ENCODE measurements at regions not wholly inside any gene's neighbourhood (a gene's known extent, or its start where the extent isn't known, plus 50 kb on each side); places are given as distances from the start of the nearest gene placed in this dataset.

DNA sequence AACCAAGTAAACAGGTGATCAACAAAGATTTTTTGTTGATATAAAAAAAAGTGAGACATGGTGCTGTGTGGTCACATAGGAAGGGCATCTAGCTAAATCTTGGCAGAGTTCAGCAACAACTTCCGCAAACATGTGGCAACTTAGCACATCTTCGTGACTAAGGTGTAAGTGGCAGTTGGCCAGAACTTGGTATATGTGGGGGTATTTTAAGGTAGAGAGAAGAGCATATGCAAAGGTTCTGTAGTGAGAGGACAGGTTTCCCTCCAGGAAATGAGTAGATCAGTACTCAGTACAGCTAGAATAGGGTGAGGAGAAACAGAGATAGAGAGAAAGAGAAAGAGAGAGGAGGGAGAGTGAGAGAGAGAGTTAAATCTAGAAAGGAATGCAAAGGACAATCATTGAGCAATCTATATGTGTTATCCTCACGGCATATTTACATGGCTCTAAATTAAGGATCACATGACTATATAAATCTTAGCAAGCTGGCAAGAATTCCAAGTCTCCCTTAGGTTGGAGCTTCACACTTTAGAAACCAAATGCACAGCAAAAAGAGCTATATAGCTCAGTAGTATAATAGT, 227.7 kb upstream of the HMGA2 start:
- peak; percentile 18 for DNase-seq (ENCODE audit: low spot score)
- FAIRE-seq: no peak

DNA sequence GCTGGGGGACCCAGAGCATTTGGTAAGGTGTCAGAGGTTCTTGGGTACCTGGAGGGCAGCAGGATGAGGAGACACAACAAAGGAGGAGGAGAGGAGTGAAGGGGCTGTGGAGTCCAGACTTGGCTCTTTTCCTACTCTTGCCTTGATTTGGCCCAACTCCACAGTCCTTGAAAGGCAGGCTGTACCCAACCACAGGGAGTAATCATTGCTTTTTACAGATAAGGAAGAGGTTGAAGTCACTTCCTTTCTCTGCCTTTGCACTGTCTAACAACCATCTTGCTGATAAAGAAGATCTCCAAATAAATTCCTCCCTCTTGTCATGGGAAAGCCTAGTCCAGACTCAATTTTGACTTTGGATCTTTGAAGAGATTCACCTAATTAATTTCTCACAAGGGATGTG, 226.8 kb upstream of the HMGA2 start:
- DNase-seq (ENCODE audit: low spot score) (no peak), FAIRE-seq (no peak)

DNA sequence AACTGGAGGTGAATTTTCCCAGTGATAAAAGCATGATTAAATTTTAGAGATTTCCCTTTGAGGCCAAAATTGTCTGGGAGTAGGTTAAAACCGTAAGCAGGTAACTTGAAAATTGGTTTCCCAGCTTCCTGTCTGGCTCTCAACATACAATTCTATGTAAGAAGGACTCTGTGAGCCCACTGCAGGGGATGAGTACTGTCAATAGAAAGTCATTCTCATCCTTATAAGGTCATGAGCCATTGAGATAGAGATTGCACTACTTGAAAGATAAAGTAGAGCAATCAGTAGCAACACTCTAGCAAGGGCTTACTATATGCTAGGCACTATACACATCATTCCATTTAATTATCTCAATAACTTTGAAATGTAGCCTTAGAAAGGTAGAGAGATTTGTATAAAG, 225.6 kb upstream of the HMGA2 start:
- FAIRE-seq (no peak), DNase-seq (ENCODE audit: low spot score) (no peak)

DNA sequence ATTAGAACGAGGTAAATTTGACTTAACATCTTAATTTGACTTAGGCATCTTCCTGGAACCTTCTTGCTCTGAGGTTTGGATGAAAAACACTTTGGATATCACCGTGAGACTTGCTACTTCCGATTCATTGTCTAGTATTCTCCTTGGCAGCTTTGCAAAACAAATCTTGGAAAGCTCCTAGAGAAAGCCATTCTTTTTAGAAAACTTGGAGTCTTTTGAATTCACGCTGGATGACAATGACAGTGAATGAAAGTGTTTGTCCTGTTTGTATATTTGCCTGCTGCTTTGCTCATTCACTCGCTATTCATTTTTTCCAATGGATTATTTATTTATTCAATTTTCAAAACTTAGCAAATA, 222.1 kb upstream of the HMGA2 start:
- no peak for FAIRE-seq

DNA sequence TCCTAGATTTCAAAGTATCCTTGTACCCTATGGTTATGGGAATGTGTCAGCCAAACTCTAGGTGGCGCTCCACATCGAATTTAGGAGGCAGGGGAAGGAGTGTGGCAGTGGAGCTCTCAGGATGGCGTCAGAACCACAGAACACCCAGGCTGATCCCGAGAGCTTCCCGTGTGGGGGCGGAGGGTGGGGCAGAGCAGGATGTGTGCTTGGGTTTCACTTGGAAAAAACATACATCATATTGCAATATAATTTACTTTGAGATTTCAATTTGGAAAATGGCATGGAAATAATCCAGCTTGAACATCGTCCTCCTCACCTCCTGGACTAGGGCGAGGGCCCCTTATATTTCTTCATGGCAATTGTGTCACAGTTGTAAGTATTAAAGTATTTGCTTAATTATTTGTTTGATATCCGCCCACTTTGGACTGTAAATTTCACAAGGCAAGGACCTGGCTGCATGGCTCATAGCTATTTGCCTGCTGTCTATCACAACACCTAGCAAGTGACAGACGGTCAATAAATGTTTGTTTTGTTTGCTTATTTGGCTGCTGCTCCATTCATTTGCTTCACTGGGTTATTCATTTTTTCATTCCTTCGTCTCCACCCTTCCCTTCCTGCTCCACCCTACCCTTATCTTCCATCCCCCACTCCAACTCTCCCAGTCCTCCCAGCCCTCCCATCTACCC, 221.5 kb upstream of the HMGA2 start:
- DNase-seq (ENCODE audit: low spot score) (peak; percentile 90), FAIRE-seq (no peak)

More for the DNA sequence above, 222.1 kb upstream of the HMGA2 start:
- no peak for DNase-seq (ENCODE audit: low spot score)

DNA sequence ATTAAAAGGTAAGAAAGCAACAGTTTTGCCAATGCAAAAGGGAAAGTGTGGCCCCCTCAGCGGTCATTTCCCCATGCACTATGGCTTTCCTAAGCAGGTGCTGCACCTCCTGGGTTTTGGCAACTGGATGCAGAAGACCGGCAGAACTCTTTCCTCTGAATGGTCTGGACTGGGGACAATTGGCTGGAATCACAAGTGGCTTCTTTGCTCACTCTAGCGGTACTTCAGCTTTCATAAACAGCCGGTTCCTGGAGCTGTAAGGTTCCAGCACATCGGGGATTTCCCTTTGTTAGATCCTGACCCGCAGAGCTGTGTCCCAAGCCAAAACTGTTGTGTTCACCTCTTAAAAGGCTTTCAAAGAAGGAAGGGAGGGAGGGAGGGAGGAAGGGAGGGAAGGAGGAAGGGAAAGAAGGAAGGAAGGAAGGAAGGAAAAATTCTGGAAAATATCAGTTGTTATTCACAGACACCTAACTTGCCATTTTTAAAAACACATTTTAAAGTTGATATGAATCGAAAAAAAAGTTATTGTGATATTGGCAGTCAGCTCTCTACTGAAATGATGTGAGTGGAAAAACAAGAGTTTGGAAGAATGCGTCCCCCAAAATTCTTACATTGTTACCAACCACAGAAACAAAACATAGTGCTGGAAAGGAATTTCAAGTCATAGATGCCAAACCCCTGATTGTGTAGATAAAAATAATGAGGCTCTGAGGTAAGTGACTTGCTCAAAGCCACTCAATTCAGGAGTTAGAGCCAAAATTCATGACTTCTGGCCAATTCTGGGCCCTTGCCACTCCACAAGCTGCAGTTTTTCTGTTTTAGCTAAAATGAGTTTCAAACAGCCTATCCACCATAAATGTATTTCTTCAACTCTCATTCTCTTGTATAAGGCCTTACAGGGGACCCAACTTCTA, 220.6 kb upstream of the HMGA2 start:
- DNase-seq (ENCODE audit: low spot score) (peak; percentile 61), FAIRE-seq (no peak)

DNA sequence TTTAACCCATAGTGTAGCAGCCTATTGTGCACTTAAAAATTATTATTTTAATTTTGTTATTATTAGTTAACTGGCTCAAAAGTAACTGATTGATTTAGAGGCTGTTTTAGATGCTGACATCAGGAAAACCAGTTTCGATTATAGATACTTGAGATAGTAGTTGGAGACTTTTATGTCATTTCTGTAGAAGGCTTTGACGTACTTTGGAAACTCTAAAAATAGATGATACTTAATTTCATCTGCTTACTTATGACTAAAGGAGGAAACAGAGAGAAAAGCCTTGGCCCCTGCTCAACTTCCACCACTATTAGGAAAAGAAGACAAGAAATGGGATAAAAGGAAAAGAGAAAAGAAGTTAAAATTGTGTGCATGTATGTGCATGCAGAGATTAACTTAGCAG, 219.3 kb upstream of the HMGA2 start:
- no peak for DNase-seq (ENCODE audit: low spot score)
- no peak for FAIRE-seq

DNA sequence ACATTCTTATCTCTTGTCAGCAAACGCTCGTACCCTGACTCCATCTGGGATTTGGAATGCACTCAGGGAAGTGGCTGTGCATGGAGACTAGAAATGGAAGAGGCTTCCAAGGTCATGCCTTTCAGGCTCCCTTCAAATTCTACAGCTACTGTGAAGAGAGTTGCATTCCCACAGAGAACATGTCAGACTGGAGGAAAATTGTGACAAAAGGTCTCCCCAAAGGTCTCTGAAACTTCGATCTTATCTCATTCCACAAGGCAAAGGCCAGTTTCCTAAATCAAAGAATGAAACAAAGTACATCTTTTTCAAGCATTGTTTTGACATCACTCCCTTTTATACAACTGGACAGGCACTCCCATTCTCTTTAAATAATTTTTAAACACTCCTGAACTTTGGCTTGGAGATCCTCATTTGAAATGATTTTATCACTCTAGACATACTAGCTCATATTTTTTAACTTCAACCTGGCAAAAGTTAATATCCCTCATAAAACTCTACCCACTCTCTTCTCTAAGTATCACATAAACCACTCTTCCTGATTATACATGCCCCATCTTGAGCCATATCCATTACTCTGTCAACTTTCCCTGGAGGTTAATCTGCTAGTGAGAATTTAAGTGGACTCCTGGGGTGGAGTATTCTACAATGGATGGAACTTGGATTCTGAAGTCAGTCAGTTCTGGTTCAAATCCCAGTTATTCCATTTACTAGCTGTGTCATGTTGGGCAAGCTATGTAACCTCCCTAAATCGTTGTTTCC, 218.1 kb upstream of the HMGA2 start:
- no peak for DNase-seq (ENCODE audit: low spot score)
- FAIRE-seq: no peak

DNA sequence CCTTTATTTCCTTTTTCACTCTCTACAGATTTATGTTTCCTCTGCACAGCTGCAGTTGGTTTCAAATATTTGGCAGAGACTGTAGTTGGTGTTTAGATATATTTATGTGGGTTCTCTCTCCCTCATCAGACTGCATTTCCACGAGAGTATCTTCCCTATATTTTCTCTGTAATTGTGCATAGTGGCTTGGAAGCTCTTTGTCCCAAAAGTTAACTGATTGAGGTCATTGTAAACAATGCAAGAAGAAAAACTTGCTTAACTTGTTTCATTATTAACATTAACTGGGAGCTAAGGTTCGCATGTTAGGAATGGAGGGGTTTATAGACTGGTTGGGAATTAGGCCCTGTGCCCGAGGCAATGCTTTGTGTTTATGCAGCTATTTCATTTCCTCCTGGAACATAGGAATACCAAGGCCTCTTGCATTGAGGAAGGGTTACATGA, 216.9 kb upstream of the HMGA2 start:
- FAIRE-seq (no peak), DNase-seq (ENCODE audit: low spot score) (no peak)

DNA sequence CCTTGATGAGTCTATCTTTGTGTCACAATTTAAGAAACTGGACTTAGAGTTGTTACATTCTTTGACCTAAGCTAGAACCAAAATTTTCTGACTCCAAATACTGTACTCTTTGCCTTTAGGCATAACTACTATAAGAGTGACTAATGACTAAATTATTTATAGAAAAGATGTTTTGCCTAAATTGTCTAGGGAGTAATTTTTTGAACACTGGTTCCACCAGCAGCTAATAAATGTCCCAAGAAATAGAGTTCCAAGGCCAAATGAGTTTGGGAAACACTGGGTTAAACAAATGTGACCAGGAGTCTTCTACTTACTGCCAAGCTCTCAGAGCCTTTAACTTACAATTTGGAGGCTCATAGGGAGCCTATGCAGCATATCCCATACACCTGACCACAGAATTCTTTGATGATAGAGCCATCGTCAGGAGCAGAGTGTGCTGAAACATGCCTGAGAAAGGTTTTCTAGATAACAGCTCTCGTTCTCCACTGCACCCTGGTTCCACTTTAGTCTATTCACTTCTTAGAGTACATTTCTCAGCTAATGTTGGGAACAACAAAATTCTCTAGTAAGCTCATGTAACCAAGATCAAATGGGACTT, 215.9 kb upstream of the HMGA2 start:
- FAIRE-seq (no peak), DNase-seq (ENCODE audit: low spot score) (peak; percentile 25)

DNA sequence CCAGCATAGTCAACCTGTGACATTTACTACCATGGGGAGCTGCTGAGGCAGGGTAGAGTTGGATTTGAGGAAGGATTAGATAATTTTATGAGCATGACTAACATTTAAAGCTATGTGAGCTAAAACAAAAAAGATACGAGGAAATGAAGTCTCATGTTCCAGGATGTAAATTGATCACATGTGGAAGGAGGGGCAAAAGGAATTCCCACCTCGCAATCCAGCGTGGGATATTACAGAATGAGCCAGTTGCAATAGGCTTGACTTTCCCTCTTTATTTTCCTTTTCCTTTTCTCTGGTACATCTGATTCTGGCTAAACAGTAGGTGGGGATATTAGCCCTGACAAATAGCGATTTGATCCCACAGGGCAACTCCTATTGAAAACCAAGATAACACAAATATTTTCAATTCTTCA, 214.9 kb upstream of the HMGA2 start:
- DNase-seq (ENCODE audit: low spot score): peak; percentile 31

DNA sequence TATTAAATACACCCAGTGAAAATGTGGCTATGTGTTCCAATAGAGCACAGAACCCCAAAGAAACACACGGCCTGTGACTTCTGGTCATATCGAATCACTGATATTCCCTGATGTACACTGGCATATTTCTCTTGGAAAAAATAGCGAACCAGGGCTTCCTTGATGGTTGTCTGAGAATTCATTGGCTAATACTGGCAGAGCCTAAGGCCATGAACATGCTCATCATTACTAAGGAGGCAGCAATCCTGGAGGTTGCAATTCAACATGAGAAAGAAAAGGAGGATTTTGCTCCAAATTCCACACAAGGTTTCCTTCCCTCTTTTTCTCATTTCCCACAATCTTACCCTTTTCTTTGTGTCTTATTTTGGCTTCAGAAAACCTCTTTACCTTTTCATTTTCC, 212.9 kb upstream of the HMGA2 start:
- FAIRE-seq: no peak
- no peak for DNase-seq (ENCODE audit: low spot score)

More for the DNA sequence above, 214.9 kb upstream of the HMGA2 start:
- FAIRE-seq: no peak

DNA sequence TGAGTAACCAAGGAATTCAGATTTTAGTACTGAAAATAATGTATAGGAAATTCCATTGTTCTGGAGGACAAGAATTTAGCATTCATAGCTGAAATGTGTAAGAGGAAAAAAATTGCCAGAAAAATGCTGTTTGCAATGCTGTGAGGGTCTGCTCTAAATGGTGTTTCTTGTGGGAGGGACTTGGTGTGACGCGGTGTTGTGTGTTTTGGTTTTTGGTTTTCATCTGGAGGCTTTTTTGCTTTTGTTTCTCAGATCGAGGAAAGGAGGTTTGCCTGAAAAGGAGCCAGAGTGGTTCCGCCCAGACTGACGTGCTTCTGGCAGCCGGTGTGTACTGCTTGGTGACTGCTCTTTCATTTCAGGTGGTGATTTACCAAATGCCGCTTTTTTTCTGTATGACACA, 211.8 kb upstream of the HMGA2 start:
- FAIRE-seq (no peak), DNase-seq (ENCODE audit: low spot score) (no peak)

DNA sequence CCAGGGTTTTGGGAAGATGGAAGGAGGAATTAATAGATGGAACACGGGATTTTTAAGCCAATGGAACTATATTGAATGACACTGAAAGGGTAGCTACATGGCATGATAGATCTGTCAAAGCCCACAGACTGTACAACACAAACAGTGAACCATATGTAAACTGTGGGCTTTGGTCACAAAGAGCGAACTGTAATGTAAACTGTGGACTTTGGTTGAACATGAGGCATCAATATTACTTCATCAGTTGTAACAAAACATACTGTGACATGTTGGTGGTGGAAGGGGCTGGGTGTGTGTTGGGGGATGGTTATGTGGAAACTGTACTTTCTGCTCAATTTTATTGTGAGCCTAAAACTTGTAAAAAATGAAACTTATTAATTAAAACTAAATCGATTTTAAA, 210.6 kb upstream of the HMGA2 start:
- FAIRE-seq (no peak), DNase-seq (ENCODE audit: low spot score) (no peak)

DNA sequence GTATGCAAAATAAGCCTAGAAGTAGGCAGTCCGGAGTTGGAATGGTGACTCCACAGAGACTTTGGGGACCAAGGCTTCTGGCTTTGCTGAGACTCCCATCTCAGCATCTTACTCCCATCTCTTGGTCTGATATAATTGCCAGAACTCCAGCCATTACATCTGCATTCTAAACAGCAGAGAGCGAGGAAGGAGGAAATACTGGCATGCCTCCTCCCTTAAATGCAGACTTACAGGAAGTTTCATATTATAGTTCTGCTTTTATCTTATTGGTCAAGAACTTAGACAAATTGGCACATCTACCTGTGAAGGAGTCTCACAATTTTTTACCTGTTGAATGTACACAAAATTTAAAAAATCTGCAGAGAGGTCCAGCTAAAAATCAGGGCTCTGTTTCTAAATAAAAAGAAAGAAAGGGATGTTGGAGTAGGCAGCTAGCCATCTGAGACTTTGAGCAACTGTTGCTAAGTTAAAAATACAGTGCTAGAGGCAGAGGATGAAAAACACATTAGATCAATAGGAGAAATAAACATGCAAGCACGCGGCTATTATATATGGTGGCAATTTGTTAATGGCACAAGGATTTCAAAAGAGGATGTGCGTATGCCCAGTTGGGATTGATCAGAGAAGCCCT, 209.9 kb upstream of the HMGA2 start:
- DNase-seq (ENCODE audit: low spot score): no peak
- FAIRE-seq: no peak

DNA sequence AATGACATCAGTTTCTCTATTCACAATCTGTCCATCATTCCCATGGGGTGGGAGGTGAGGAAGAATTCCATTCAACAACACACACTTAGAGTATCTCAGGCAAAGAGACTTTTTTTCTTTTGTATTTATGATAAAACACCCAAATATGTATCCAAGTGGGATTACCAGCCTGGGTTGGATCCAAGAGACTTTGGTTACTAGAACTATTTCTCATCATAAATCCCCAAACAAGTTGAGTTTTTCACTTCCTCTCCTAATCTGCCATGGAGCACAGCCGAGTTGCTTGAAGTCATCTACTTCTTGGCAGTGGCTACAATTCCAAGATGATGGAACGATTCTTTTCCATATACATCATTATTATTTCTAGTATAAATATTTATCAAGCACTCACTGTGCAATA, 209.2 kb upstream of the HMGA2 start:
- FAIRE-seq: no peak
- no peak for DNase-seq (ENCODE audit: low spot score)

DNA sequence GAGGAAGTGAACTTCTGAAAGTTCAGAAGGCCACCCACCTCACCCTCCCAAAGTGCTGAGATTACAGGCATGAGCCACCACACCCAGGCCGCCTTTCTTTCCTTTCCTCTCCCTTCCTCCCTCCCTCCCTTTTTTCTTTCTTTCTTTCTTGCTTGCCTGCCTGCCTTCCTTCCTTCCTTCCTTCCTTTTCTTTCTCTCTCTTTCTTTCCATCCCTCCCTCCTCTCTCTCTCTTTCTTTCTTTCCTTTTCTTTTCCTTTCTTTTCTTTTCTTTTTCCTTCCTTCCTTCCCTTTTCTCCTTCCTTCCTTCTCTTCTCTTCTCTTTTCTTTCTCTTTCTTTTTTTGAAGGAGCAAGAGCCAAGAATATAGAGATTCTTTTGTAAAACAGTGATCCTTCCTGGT, 208.3 kb upstream of the HMGA2 start:
- no peak for DNase-seq (ENCODE audit: low spot score)
- no peak for FAIRE-seq

DNA sequence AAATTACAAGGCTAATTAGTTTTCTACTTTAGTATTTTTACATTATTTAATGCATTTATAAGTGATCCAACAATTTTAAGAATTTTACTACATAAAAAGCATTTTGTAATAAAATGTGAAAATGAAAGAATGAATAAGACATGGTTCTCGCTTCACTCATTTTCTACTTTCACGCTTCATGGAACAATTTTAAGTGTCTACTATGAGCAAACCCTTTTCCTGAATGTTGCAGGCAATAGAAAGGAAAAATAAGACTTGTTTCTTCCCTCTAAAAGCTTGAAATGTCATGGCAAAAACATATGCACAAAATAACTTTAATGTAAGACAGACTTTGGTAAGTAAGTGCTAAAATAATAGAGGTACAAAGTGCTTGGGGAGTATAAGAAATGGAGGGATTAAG, 205.7 kb upstream of the HMGA2 start:
- DNase-seq (ENCODE audit: low spot score) (no peak), FAIRE-seq (no peak)

DNA sequence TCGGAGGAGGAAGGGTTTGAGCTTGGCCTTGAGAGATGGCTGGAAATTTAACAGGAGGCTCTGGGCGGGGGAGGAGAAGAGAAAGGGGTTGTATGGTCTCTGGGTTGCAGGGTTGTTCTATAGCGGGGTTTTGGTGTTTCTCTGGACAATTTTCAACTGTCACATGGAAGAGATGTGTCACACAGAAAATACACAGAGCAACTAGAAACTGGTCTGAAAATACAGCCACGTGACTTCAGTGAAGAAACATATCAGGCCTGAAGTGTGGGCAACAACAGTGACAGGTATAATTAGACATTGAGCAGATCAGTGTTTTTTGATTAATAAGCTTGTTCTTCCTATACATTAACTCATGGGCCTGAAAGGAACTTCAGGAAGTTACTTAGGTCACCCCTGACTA, 205.3 kb upstream of the HMGA2 start:
- DNase-seq (ENCODE audit: low spot score) (no peak), FAIRE-seq (no peak)

DNA sequence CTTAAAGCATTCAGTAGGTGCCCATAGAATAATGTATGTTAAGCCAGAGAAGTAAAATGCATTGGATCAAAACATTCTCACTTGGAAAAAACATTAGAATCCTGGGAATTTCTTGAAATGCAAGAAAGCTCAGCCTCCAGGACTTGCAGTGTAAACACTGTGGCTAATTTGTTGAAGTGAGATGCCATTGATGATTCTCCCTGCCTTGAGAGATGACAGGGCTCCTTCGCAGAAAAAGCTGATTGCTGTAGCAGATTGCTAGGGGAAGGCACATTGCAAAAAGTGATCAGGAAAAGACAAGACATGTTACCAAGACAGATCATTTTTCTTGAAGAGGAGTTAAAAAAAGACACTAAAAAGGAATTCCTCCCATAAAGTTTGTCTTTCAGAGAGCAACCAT, 204.2 kb upstream of the HMGA2 start:
- DNase-seq (ENCODE audit: low spot score): no peak
- no peak for FAIRE-seq

DNA sequence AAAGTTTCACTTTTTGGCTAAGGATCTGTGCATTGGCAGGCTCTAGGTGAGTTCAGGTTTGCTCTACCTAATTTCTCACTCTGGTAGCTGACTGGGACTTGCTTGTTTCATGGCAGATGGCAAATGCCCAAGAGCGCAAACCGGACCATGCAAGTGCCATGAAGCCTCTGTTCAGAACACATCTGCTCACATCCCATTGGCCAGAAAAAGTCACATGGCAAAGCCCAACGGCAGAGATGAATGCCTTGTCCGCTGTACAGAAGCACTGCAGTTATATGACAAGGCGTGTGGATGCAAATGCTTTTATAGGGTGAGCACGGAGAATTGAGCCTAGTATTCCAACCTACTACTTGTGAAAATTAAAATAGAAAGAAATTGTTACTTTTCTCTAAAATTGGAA, 202.2 kb upstream of the HMGA2 start:
- FAIRE-seq (no peak), DNase-seq (ENCODE audit: low spot score) (no peak)
